Epithelial cell of esophagus (primary cell): ENCODE measurements at regions not wholly inside any gene's neighbourhood (a gene's known extent, or its start where the extent isn't known, plus 50 kb on each side); places are given as distances from the start of the nearest gene placed in this dataset.

ENCODE experiments used
- DNase-seq: peaks from one replicate; pipeline ENCODE4 v3.0.0; 2010; ENCODE audit warnings: low read depth
- H3K4me3 ChIP-seq: 2 replicates; pipeline ENCODE4 v1.5.1; 2011; ENCODE audit warnings: mild to moderate bottlenecking, low read length, control low read depth
- TF ChIP-seq, protein P1 (sequence below): IDR thresholded peaks from 2 replicates; pipeline ENCODE4 v1.5.1; 2011; ENCODE audit warnings: low read depth, mild to moderate bottlenecking, low read length, control low read depth, inconsistent platforms; ENCODE audit not compliant: insufficient read depth; ENCODE audit errors: missing control alignments

DNA sequence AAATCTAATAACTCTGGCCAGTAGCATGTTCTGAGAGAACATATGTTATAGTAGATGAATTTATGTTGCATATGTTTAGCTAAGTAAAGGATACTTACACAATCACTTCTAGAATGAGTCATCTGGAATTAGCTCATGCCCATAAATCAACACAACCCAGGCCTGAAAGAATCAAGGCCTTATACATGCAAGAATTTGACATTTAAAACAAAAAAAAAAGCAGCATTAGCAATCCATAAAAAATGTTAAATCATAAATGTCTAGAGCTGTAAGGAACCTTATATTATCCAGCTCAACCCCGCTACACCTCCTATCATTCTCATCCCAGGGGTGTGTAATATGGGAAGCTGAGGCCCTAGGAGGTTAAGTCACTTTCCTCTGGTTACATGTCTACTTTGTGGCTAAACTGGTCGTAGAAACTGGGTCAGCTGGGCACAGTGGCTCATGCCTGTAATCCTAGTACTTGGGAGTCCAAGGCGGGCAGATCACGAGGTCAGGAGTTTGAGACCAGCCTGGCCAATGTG, 105.2 kb upstream of the CARMIL1 start:
- peak; percentile 92 for DNase-seq
- TF ChIP-seq, protein P1, sequence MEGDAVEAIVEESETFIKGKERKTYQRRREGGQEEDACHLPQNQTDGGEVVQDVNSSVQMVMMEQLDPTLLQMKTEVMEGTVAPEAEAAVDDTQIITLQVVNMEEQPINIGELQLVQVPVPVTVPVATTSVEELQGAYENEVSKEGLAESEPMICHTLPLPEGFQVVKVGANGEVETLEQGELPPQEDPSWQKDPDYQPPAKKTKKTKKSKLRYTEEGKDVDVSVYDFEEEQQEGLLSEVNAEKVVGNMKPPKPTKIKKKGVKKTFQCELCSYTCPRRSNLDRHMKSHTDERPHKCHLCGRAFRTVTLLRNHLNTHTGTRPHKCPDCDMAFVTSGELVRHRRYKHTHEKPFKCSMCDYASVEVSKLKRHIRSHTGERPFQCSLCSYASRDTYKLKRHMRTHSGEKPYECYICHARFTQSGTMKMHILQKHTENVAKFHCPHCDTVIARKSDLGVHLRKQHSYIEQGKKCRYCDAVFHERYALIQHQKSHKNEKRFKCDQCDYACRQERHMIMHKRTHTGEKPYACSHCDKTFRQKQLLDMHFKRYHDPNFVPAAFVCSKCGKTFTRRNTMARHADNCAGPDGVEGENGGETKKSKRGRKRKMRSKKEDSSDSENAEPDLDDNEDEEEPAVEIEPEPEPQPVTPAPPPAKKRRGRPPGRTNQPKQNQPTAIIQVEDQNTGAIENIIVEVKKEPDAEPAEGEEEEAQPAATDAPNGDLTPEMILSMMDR, result no peak
- no peak overlapping the region for H3K4me3 ChIP-seq

DNA sequence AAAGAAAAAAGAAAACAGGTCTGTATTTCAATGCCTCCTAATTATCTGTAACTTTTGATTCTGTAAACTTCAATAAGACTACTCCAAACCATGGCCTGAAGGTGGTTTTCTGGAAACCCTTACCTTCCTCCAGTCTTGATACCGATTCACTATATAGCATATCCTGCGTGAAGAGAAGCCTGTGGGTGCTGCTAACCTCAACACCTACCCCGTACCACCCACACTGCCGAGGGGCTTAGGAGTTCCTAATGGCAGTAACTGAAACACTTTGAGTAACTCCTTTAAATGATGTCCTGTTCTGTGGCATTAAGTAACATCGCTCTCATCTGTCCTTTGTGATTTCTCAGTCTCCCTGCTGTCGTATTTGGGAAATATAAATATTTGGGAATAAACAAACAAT, 104.5 kb upstream of the CARMIL1 start:
- no peak for DNase-seq
- no peak overlapping the region for H3K4me3 ChIP-seq
- TF ChIP-seq, protein P1, result no peak

DNA sequence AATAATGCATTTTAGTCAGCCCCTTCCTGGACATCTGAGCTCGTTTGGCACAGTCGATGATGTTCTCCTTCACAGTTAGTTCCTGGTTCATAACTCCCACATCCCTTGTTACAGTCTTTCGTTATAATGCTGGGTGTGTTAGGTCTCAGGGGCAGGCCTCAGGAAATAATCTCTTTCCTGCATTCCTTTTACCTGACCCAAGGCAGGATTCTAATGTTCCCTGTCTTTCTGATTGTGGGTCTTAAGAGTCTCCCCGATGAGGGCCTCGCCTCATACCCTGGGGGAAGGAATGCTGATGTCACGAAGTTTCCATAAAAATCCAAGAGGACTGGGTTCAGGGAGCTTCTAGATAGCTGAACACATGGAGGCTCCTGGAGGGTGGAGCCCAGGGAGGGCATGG, 104.0 kb upstream of the CARMIL1 start:
- peak; percentile 77 for DNase-seq
- TF ChIP-seq, protein P1, result no peak
- no peak overlapping the region for H3K4me3 ChIP-seq

DNA sequence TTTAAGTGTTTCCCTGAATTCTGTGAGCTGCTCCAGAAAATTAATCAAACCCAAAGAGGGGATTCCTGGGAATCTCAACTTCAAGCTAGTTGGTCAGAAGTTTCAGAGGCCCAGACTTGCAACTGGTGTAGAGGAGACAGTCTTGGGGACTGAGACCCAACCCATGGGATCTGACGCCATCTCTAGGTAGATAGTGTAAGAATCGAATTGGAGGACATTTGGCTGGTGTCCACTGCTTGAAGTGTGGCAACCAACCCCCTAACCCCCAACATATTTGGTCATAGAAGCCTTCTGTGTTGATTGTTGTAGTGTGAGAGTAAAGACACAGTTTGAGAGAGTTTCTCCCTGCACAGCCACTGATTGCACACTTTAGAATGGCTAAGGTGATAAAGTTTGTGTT, 103.5 kb upstream of the CARMIL1 start:
- DNase-seq, result no peak
- TF ChIP-seq, protein P1, result no peak

DNA sequence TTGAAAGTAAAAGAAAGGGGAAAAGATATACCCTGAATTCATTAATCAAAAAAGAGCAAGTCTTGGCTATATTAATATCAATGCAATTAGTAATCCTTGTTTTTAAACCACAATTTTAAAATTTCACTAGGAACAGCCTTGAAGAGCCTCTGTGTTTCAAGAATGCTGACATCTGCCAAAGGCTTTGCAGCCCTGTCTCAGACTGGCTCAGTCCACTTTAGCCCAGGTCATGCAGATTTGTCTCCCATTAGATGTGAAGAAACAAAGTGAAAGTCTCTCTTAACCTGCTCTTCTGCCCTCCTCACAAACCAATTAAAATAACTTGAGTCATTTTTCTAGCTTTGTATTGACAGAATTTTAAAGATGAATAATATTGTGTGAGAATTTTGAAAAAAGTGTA, 102.7 kb upstream of the CARMIL1 start:
- TF ChIP-seq, protein P1, result no peak
- H3K4me3 ChIP-seq, result no peak overlapping the region
- no peak for DNase-seq

More for the DNA sequence above, 103.5 kb upstream of the CARMIL1 start:
- no peak overlapping the region for H3K4me3 ChIP-seq

DNA sequence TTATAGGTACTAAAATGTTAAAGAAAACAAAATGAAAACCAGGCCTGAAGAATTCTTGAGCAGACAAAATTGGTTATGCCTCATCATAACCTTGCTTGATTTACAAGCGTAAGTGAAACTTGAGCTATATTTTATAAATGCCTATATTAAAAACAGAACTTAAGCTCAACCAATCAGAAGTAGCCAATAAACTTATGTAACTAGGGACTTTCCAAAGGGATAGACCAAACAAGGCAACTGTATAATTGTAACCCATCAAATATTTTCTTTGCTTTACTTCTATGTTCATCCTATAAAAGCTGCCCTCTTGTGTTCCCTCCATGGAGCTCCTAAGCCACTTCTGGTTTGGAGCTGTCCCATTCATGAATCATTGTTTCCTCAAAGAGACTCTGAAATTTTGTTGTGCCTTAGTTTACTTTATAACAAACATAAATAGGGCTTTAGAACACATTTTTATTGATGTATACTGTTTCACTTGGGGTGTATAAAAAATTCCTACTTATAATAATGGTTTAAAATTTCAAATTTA, 101.6 kb upstream of the CARMIL1 start:
- no peak overlapping the region for H3K4me3 ChIP-seq
- TF ChIP-seq, protein P1, result no peak
- no peak for DNase-seq
